WTC11 (cell line): ENCODE measurements at regions not wholly inside any gene's neighbourhood (a gene's known extent, or its start where the extent isn't known, plus 50 kb on each side); places are given as distances from the start of the nearest gene placed in this dataset.

Experiments
- ATAC-seq: fragments of 200-7000 bp; cut with Tn5 transposase; 2 replicates; pipeline ENCODE4 v1.10.0; 2021; ENCODE audit warnings: mild to moderate bottlenecking, moderate library complexity
- CTCF ChIA-PET: fragments of 300-600 bp; sonication (Branson Sonifier 250); formaldehyde crosslinking; loops from one replicate; lab custom pipeline; 2021; ENCODE audit warnings: antibody characterized with exemption; lab: Charles Lee
- POLR2A ChIA-PET: fragments of 350-600 bp; sonication (Branson Sonifier 250); formaldehyde crosslinking; loops from one replicate; lab custom pipeline; 2021; ENCODE audit warnings: antibody characterized with exemption; lab: Charles Lee
- DNase-seq: peaks from one replicate; pipeline ENCODE4 v3.0.0; 2021; ENCODE audit warnings: low spot score
- H3K27ac Mint-ChIP-seq: 2 replicates; pipeline ENCODE4 v1.8.0; 2021; ENCODE audit warnings: mixed read lengths
- H3K27me3 Mint-ChIP-seq: 2 replicates; pipeline ENCODE4 v1.8.0; 2021; ENCODE audit warnings: low read depth, mild to moderate bottlenecking, moderate library complexity, mixed read lengths
- H3K36me3 Mint-ChIP-seq: 2 replicates; pipeline ENCODE4 v1.8.0; 2021; ENCODE audit warnings: mixed read lengths
- H3K4me1 Mint-ChIP-seq: 2 replicates; pipeline ENCODE4 v1.8.0; 2022; ENCODE audit warnings: mixed read lengths
- H3K4me3 Mint-ChIP-seq: 2 replicates; pipeline ENCODE4 v1.8.0; 2021; ENCODE audit warnings: mild to moderate bottlenecking, moderate library complexity, mixed read lengths
- H3K9me3 Mint-ChIP-seq: 2 replicates; pipeline ENCODE4 v1.8.0; 2021; ENCODE audit warnings: mixed read lengths
- CREB1 ChIP-seq: sonication (generic); formaldehyde crosslinking; IDR thresholded peaks from 2 replicates; pipeline ENCODE4 v1.8.0; 2023; ENCODE audit warnings: mild to moderate bottlenecking, missing genetic modification reagents
- CTCF ChIP-seq: fragments of 200-600 bp; IDR thresholded peaks from 2 replicates; pipeline ENCODE4 v1.8.0; 2022; ENCODE audit warnings: antibody characterized with exemption
- ELF4 ChIP-seq: sonication (generic); formaldehyde crosslinking; IDR thresholded peaks from 2 replicates; pipeline ENCODE4 v1.8.1; 2022; ENCODE audit warnings: low read depth, mild to moderate bottlenecking, moderate library complexity, missing genetic modification reagents
- JUN ChIP-seq: sonication (generic); formaldehyde crosslinking; IDR thresholded peaks from 2 replicates; pipeline ENCODE4 v1.8.0; 2023; ENCODE audit warnings: mild to moderate bottlenecking, missing genetic modification reagents
- PREB ChIP-seq: sonication (generic); formaldehyde crosslinking; IDR thresholded peaks from 2 replicates; pipeline ENCODE4 v1.8.1; 2022; ENCODE audit warnings: mild to moderate bottlenecking, missing genetic modification reagents, moderate library complexity, borderline replicate concordance
- SOX15 ChIP-seq: fragments of 250-450 bp; sonication (Bioruptor Pico); IDR thresholded peaks from 2 replicates; pipeline ENCODE4 v1.9.0; 2021; ENCODE audit warnings: mild to moderate bottlenecking
- ZBTB21 ChIP-seq: sonication (generic); formaldehyde crosslinking; IDR thresholded peaks from 2 replicates; pipeline ENCODE4 v1.8.1; 2023; ENCODE audit warnings: mild to moderate bottlenecking, missing genetic modification reagents, borderline replicate concordance
- ZNF121 ChIP-seq: sonication (generic); formaldehyde crosslinking; IDR thresholded peaks from 2 replicates; pipeline ENCODE4 v1.8.0; 2023; ENCODE audit warnings: missing genetic modification reagents
- ZNF219 ChIP-seq: sonication (generic); formaldehyde crosslinking; IDR thresholded peaks from 2 replicates; pipeline ENCODE4 v1.8.0; 2023; ENCODE audit warnings: missing genetic modification reagents, mild to moderate bottlenecking, borderline replicate concordance
- ZNF232 ChIP-seq: sonication (generic); formaldehyde crosslinking; IDR thresholded peaks from 2 replicates; pipeline ENCODE4 v1.8.0; 2022; ENCODE audit warnings: mild to moderate bottlenecking, missing genetic modification reagents
- ZNF423 ChIP-seq: fragments of 250-450 bp; sonication (Bioruptor Pico); IDR thresholded peaks from 2 replicates; pipeline ENCODE4 v2.1.2; 2022; ENCODE audit warnings: mild to moderate bottlenecking, moderate library complexity
- ZNF671 ChIP-seq: fragments of 250-450 bp; sonication (Bioruptor Pico); IDR thresholded peaks from 2 replicates; pipeline ENCODE4 v1.8.0; 2021; ENCODE audit warnings: mild to moderate bottlenecking
- TF ChIP-seq, protein P1 (sequence below): fragments of 250-450 bp; sonication (Bioruptor Pico); IDR thresholded peaks from 2 replicates; pipeline ENCODE4 v1.9.0; 2021; ENCODE audit warnings: moderate library complexity, mild to moderate bottlenecking, inconsistent platforms, borderline replicate concordance
- TF ChIP-seq, protein P2 (sequence below): sonication (generic); formaldehyde crosslinking; IDR thresholded peaks from 2 replicates; pipeline ENCODE4 v1.8.1; 2022; ENCODE audit warnings: low read depth, missing genetic modification reagents, borderline replicate concordance
- TF ChIP-seq, protein P3 (sequence below): sonication (generic); formaldehyde crosslinking; IDR thresholded peaks from 2 replicates; pipeline ENCODE4 v1.8.1; 2023; ENCODE audit warnings: mild to moderate bottlenecking, missing genetic modification reagents
- TF ChIP-seq, protein P4 (sequence below): sonication (generic); formaldehyde crosslinking; IDR thresholded peaks from 2 replicates; pipeline ENCODE4 v1.8.1; 2022; ENCODE audit warnings: low read depth, mild to moderate bottlenecking, moderate library complexity, missing genetic modification reagents, borderline replicate concordance
- TF ChIP-seq, protein P5 (sequence below): fragments of 250-450 bp; sonication (Bioruptor Pico); IDR thresholded peaks from 2 replicates; pipeline ENCODE4 v1.8.0; 2021; ENCODE audit warnings: mild to moderate bottlenecking

DNA sequence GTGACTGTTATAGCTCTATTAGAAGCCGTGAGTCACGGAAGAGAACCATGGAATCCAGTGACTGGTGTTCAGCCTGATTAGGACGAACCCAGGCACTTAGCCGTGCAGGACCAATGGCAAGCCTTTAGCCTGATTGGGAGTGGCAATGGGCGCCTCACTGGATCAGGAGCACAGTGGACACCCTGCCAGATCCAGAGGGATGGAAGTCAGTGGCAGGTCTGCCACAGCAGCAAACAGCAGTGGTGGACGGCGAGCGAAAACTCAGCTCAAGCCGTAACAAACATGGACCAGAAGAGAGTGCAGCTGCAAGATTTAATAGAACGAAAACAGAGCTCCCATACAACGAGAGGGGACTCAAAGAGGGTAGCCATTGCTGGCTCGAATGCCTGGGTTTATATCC, 1326.5 kb downstream of the ADGRL3 start:
- no peak overlapping the region for H3K27ac Mint-ChIP-seq
- TF ChIP-seq, protein P1, sequence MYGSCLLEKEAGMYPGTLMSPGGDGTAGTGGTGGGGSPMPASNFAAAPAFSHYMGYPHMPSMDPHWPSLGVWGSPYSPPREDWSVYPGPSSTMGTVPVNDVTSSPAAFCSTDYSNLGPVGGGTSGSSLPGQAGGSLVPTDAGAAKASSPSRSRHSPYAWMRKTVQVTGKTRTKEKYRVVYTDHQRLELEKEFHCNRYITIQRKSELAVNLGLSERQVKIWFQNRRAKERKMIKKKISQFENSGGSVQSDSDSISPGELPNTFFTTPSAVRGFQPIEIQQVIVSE (CRISPR knock-in tag): no peak
- TF ChIP-seq, protein P2, sequence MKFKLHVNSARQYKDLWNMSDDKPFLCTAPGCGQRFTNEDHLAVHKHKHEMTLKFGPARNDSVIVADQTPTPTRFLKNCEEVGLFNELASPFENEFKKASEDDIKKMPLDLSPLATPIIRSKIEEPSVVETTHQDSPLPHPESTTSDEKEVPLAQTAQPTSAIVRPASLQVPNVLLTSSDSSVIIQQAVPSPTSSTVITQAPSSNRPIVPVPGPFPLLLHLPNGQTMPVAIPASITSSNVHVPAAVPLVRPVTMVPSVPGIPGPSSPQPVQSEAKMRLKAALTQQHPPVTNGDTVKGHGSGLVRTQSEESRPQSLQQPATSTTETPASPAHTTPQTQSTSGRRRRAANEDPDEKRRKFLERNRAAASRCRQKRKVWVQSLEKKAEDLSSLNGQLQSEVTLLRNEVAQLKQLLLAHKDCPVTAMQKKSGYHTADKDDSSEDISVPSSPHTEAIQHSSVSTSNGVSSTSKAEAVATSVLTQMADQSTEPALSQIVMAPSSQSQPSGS (CRISPR knock-in tag): no peak
- TF ChIP-seq ZNF121: no peak
- no peak for TF ChIP-seq CTCF
- TF ChIP-seq, protein P3, sequence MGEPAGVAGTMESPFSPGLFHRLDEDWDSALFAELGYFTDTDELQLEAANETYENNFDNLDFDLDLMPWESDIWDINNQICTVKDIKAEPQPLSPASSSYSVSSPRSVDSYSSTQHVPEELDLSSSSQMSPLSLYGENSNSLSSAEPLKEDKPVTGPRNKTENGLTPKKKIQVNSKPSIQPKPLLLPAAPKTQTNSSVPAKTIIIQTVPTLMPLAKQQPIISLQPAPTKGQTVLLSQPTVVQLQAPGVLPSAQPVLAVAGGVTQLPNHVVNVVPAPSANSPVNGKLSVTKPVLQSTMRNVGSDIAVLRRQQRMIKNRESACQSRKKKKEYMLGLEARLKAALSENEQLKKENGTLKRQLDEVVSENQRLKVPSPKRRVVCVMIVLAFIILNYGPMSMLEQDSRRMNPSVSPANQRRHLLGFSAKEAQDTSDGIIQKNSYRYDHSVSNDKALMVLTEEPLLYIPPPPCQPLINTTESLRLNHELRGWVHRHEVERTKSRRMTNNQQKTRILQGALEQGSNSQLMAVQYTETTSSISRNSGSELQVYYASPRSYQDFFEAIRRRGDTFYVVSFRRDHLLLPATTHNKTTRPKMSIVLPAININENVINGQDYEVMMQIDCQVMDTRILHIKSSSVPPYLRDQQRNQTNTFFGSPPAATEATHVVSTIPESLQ: no peak
- TF ChIP-seq JUN: no peak
- no peak for TF ChIP-seq ZNF423
- TF ChIP-seq ELF4 (CRISPR knock-in tag): no peak
- TF ChIP-seq, all 79 proteins: peak for 0
- no peak for DNase-seq
- Mint-ChIP-seq H3K9me3 (peaks cover 38% of the 10 kb centered on the region), H3K4me3 (no peak overlapping the region), H3K27me3 (no peaks in the 10 kb centered on the region; the same call in 1 of the 2 replicates), H3K4me1 (peaks cover 27% of the 10 kb centered on the region), H3K36me3 (peaks cover 28% of the 10 kb centered on the region)
- ATAC-seq: no peak
- ChIA-PET CTCF (no interaction called here), POLR2A (no interaction called here)

GRCh38 chr4:62523256-62523655, 1323.1 kb downstream of the ADGRL3 start:
- TF ChIP-seq ZNF219 (no peak), ELF4 (CRISPR knock-in tag) (no peak), ZBTB21 (CRISPR knock-in tag) (no peak), SOX15 (CRISPR knock-in tag) (no peak), ZNF671 (CRISPR knock-in tag) (no peak), PREB (no peak), ZNF232 (CRISPR knock-in tag) (no peak), CREB1 (CRISPR knock-in tag) (no peak)
- TF ChIP-seq, protein P4, sequence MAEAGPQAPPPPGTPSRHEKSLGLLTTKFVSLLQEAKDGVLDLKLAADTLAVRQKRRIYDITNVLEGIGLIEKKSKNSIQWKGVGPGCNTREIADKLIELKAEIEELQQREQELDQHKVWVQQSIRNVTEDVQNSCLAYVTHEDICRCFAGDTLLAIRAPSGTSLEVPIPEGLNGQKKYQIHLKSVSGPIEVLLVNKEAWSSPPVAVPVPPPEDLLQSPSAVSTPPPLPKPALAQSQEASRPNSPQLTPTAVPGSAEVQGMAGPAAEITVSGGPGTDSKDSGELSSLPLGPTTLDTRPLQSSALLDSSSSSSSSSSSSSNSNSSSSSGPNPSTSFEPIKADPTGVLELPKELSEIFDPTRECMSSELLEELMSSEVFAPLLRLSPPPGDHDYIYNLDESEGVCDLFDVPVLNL: no peak
- TF ChIP-seq, protein P1 (CRISPR knock-in tag): no peak
- TF ChIP-seq, protein P5, sequence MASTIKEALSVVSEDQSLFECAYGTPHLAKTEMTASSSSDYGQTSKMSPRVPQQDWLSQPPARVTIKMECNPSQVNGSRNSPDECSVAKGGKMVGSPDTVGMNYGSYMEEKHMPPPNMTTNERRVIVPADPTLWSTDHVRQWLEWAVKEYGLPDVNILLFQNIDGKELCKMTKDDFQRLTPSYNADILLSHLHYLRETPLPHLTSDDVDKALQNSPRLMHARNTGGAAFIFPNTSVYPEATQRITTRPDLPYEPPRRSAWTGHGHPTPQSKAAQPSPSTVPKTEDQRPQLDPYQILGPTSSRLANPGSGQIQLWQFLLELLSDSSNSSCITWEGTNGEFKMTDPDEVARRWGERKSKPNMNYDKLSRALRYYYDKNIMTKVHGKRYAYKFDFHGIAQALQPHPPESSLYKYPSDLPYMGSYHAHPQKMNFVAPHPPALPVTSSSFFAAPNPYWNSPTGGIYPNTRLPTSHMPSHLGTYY (CRISPR knock-in tag): no peak
- Mint-ChIP-seq H3K27ac (no peak overlapping the region), H3K36me3 (peaks cover 28% of the 10 kb centered on the region), H3K27me3 (no peaks in the 10 kb centered on the region; the same call in 1 of the 2 replicates), H3K4me1 (0 out of 2 replicates have a peak, but pooled peaks cover 3% of the 10 kb centered on the region), H3K9me3 (peaks cover 38% of the 10 kb centered on the region), H3K4me3 (no peak overlapping the region)
- ChIA-PET POLR2A (no interaction called here), CTCF (no interaction called here)
- DNase-seq (no peak), ATAC-seq (no peak)
